Mesodermal cell (in vitro differentiated cells): ENCODE measurements at regions not wholly inside any gene's neighbourhood (a gene's known extent, or its start where the extent isn't known, plus 50 kb on each side); places are given as distances from the start of the nearest gene placed in this dataset.

Source experiments
- H3K27ac ChIP-seq: 2 replicates; pipeline ENCODE4 v1.7.0; 2013; ENCODE audit warnings: mild to moderate bottlenecking, low read depth, low read length, moderate library complexity; ENCODE audit not compliant: severe bottlenecking
- H3K36me3 ChIP-seq: 2 replicates; pipeline ENCODE4 v1.7.1; 2013; ENCODE audit warnings: mild to moderate bottlenecking, low read length, moderate library complexity; ENCODE audit not compliant: control insufficient read depth, insufficient read depth
- H3K4me1 ChIP-seq: one replicate; pipeline ENCODE4 v1.7.1; 2013; ENCODE audit warnings: mild to moderate bottlenecking, low read length; ENCODE audit not compliant: insufficient read depth, control insufficient read depth, poor library complexity, severe bottlenecking
- H3K4me3 ChIP-seq: 2 replicates; pipeline ENCODE4 v1.7.0; 2013; ENCODE audit warnings: low read length, control low read depth, mild to moderate bottlenecking; ENCODE audit not compliant: insufficient read depth, poor library complexity, severe bottlenecking; ENCODE audit errors: extremely low read depth
- H3K9me3 ChIP-seq: 2 replicates; pipeline ENCODE4 v1.7.1; 2013; ENCODE audit warnings: mild to moderate bottlenecking, low read length, moderate library complexity; ENCODE audit not compliant: control insufficient read depth
- WGBS, 2 experiments: methylation state at CpG; one replicate each; pipeline ENCODE4 v1.1.5; 2013; ENCODE audit warnings: missing lambda C conversion rate in 2 of 2; ENCODE audit not compliant: insufficient coverage in 2 of 2; 5-methylcytosine and 5-hydroxymethylcytosine counted together

GRCh38 chr2:38129987-38130386 lies 54.0 kb upstream of the CYP1B1 start:
- no peaks in the 10 kb centered on the region for H3K36me3 ChIP-seq
- H3K4me1 ChIP-seq: no peaks in the 10 kb centered on the region
- peaks cover 14% of the 10 kb centered on the region for H3K9me3 ChIP-seq
- no peak overlapping the region for H3K4me3 ChIP-seq
- WGBS, 2 experiments: 92 to 95% methylated on average over 3 of the region's 3 CpGs
- H3K27ac ChIP-seq: no peak overlapping the region

- Histone ChIP-seq H3K27ac (no peak overlapping the region), H3K4me3 (no peak overlapping the region)
- 100% methylated on average over 1 of the region's 1 CpG for WGBS, 2 experiments
Measured at GRCh38 chr2:38129481-38129880, 53.5 kb upstream of the CYP1B1 start.

GRCh38 chr2:38128653-38129052 lies 52.7 kb upstream of the CYP1B1 start:
- Histone ChIP-seq H3K27ac (no peak overlapping the region), H3K36me3 (no peaks in the 10 kb centered on the region), H3K4me3 (no peak overlapping the region), H3K9me3 (peaks cover 14% of the 10 kb centered on the region), H3K4me1 (no peaks in the 10 kb centered on the region)
- WGBS, 2 experiments: 40 to 78% methylated on average over 1 to 2 of the region's 2 CpGs

More at GRCh38 chr2:38129481-38129880, 53.5 kb upstream of the CYP1B1 start:
- H3K9me3 ChIP-seq: peaks cover 14% of the 10 kb centered on the region
- H3K36me3 ChIP-seq: no peaks in the 10 kb centered on the region
- no peaks in the 10 kb centered on the region for H3K4me1 ChIP-seq

- no peak overlapping the region for H3K4me3 ChIP-seq
- peaks cover 14% of the 10 kb centered on the region for H3K9me3 ChIP-seq
- H3K4me1 ChIP-seq: no peaks in the 10 kb centered on the region
- H3K36me3 ChIP-seq: no peaks in the 10 kb centered on the region
- no peak overlapping the region for H3K27ac ChIP-seq
Measured at GRCh38 chr2:38127277-38127676, 51.3 kb upstream of the CYP1B1 start.

- H3K9me3 ChIP-seq: peaks cover 14% of the 10 kb centered on the region
- no peak overlapping the region for H3K27ac ChIP-seq
- no peaks in the 10 kb centered on the region for H3K4me1 ChIP-seq
- WGBS, 2 experiments: 100% methylated on average over 1 of the region's 3 CpGs; no CpG with 5 or more reads in 1 of the 2 experiments
- H3K36me3 ChIP-seq: no peaks in the 10 kb centered on the region
- no peak overlapping the region for H3K4me3 ChIP-seq
Measured at GRCh38 chr2:38125842-38126241, 49.9 kb upstream of the CYP1B1 start.
